NCI-H82 treated with DMSO at 0.1 percent for 48 hours (cell line): ENCODE measurements at regions not wholly inside any gene's neighbourhood (a gene's known extent, or its start where the extent isn't known, plus 50 kb on each side); places are given as distances from the start of the nearest gene placed in this dataset.
"Not testable (repeated sequence)": the region's sequence is repeated elsewhere in the genome, so short reads cannot be mapped to it uniquely, and the experiment has no call there.

ENCODE experiments used
- DNase-seq: peaks from one replicate; lab custom pipeline; 2025; ENCODE audit not compliant: unreplicated experiment; lab: John Stamatoyannopoulos, UW

GRCh38 chr5:105878402-105878801 is 1792.3 kb downstream of the EFNA5 start:
- DNase-seq, result no peak

DNA sequence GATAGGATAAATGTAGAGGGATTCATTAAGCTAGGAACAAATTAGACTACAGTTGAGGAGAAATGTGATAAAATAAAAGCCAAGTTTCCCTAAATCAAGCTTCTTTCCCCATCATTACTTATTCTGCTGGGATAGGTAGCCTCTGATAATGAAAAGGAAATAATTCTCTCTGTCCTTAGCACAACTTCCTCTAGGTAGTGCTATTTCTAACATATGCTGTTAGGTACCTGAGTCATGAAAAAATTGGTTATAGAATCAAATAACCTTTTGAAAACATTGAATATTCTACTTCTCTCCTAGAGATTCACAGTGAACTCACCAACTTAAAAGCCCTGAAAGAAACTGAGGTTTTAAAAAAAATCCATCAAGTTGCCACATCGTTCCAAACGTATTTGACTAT is 1793.1 kb downstream of the EFNA5 start:
- DNase-seq, result no peak

DNA sequence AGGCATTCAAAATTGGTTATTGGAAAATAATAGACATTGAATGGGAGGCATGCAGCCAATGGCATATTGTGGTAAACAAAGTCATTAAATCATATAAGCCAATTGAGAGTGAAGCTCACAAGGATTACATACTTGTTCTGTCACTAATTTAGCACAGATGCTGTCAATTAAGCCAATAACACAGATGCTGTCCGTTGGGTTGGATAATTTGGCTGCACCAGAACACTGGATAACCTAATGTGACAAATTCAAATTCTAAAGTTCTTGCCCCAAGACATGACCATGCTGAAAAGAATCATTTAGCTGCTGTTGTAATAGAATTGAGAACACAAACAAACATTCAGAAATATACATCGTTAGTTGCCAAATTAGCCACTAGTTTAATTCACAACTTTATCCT is 1796.4 kb downstream of the EFNA5 start:
- no peak for DNase-seq

- no peak for DNase-seq
These were observed 1798.0 kb downstream of the EFNA5 start for GRCh38 chr5:105872569-105873270.

- DNase-seq, result no peak
These were observed 1802.5 kb downstream of the EFNA5 start for GRCh38 chr5:105868038-105868780.

- no peak for DNase-seq
These were observed 1804.9 kb downstream of the EFNA5 start for GRCh38 chr5:105865834-105866233.

DNA sequence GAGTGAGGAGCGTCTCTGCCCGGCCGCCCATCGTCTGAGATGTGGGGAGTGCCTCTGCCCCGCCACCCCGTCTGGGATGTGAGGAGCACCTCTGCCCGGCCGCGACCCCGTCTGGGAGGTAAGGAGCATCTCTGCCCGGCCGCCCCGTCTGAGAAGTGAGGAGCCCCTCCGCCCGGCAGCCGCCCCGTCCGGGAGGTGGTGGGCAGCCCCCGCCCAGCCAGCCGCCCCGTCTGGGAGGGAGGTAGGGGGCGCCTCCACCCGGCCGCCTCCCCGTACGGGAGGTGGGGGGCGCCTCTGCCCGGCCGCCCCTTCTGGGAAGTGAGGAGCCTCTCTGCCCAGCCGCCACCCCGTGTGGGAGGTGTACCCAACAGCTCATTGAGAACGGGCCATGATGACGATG is 1811.4 kb downstream of the EFNA5 start:
- not testable (repeated sequence) for DNase-seq

DNA sequence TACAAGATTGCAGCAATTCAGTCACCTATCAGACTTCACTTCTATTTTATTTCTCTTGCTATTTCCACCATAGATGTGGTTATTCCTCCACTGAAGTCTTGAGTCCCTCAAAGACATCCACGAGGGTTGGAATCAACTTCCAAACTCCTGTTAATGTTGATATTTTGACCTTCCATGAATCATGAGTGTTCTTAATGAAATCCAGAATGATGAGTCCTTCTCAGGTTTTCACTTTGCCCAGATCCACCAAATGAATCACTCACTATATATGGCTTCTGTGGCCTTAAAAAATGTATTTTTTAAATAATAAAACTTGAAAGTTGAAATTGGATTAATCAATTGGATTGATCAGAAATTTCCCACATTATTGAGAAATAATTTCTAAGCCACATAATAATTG is 1821.0 kb downstream of the EFNA5 start:
- DNase-seq, result no peak

DNA sequence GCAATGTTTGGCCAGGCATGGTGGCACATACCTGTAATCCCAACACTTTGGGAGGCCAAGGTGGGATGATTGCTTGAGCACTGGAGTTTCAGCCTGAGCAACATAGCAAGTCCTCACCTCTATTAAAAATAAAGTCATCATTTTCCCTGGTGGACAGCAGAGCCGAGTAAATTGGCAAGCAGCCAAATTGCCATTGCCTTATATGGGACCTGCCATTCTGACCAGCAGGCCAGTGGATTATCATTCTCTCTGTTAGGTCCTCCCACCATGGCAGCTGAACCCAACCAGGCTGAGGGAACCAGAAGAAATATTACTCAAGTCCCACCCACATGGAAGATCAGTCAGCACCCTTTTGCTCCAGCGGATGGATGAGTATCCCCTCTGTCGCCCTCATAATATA is 1829.9 kb downstream of the EFNA5 start:
- DNase-seq, result no peak

DNA sequence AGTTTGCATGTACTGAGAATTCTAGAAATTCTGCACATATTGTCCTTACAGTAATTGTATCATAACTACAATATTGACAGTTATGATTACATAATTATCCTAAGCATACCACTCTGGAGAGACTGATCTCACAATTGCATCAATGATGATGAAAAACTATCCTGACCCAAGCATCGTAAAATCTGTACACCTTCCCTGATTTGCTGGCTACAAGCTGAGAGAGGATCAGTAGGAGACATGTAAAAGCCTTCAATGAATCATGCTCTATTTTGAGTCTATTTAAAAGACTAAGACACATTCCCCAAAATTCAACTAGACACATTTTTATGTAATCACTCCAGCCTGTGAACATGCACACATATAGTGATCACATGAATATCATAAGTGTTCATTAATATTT is 1833.8 kb downstream of the EFNA5 start:
- DNase-seq, result no peak

GRCh38 chr5:105836268-105836667 is 1834.5 kb downstream of the EFNA5 start:
- no peak for DNase-seq

GRCh38 chr5:105828821-105829220 is 1841.9 kb downstream of the EFNA5 start:
- no peak for DNase-seq

DNA sequence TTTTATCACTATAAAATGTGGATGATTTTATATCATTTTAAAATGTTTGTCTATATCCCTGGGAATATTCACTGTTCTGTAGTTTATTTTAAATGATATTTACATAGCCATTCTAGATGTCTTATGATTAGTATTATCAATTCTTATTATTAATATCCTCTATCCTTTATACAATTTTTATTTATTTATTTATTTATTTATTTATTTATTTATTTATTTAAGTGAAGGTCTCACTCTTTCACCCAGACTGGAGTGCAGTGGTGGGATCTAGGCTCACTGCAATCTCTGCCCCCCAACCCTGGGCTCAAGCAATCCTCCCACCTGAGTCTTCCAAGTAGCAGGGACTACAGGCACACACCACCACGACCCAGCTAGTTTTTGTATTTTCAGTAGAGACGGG is 1848.9 kb downstream of the EFNA5 start:
- no peak for DNase-seq

- DNase-seq, result no peak
These were observed 1852.8 kb downstream of the EFNA5 start for GRCh38 chr5:105817914-105818313.

GRCh38 chr5:105817416-105817815 is 1853.3 kb downstream of the EFNA5 start:
- no peak for DNase-seq

- no peak for DNase-seq
These were observed 1853.8 kb downstream of the EFNA5 start for GRCh38 chr5:105816961-105817360.

GRCh38 chr5:105812304-105812703 is 1858.4 kb downstream of the EFNA5 start:
- no peak for DNase-seq

DNA sequence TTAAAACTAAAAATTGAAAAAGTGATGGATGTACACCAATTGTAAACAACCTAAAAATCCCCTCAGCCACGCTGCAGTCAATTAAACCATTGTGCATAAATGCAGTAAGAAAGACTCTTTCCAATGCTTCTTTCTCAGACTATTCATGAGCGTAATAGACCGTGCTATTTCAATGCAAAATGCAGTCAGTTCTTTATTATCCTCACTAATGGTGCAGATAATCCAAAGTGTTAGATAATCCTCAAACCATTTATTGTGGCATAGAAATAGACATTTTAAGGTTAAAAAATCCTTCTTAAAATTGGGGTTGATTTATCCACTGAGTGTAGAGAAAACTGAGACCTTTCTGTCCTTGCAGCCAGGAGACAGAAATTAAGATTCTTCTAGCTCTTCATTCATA is 1862.8 kb downstream of the EFNA5 start:
- no peak for DNase-seq

- DNase-seq, result no peak
These were observed 1863.4 kb downstream of the EFNA5 start for GRCh38 chr5:105807290-105807689.

GRCh38 chr5:105806596-105806995 is 1864.1 kb downstream of the EFNA5 start:
- no peak for DNase-seq

DNA sequence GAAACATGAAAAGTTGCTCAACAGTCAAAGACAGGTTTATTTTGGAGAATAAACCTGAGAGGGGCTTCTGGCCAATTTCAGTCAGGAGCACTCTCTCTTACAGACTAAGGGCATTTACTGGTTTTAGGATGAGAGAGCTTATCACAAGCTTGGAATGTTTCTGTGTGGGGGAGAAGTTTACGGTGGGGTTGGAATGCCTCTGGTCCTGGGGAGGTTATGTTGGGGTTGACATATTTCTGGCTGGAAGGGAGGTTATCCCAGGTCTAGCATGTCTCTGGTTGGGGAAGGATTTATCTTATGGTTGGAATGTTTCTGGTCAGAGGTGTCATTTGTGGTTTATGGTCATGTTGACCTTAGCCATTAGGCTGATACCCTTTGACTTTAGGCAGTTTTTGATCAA is 1867.3 kb downstream of the EFNA5 start:
- no peak for DNase-seq

DNA sequence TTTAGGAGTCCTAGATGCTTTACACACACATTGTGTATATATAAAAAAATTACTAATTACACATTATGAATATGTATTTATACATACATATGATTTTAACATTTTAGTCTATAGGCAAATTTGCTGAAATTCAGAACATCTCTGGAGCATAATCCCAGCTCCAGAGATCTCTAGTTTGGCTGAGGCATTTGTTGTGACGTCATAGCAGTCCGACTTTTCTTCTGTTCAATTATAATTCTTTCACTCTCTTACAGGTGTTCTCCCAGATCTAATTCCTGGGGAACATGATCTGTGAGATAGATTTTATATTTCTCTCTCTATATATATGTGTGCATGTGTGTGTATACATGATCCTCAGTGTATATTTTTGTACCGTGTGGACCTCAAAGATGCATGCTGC is 1876.2 kb downstream of the EFNA5 start:
- no peak for DNase-seq

DNA sequence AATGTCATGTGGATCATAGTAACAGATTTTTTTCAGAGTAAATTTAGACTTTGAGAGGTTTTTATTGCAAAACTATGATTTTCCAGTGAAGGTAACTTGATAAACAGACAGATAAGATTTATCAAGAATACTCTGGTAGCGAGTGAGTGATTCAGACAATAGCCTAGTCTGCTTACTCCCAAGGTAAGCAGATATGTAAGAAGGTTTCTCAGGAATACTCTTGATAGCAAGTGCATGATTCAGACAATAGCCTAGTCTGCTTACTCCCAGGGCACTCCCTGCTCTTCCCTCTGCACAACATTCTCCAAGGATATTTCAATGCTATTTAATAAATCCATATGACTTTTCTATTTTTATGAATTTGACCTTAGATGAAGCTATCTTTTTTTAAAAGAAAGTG is 1881.5 kb downstream of the EFNA5 start:
- DNase-seq, result no peak
